D721Med (cell line): ENCODE measurements at regions not wholly inside any gene's neighbourhood (a gene's known extent, or its start where the extent isn't known, plus 50 kb on each side); places are given as distances from the start of the nearest gene placed in this dataset.

ENCODE experiments used
- DNase-seq: peaks from one replicate; pipeline ENCODE4 v3.0.0; 2011; ENCODE audit warnings: low spot score; ENCODE audit not compliant: insufficient read length
- FAIRE-seq: peaks from 2 replicates; lab custom pipeline; 2011; peaks lifted over from hg19 to GRCh38; lab: Jason Lieb, UNC
- CTCF ChIP-seq: IDR thresholded peaks from 2 replicates; pipeline ENCODE4 v1.5.1; 2012; ENCODE audit warnings: mild to moderate bottlenecking, control low read depth; ENCODE audit not compliant: insufficient read depth; ENCODE audit errors: missing control alignments

- no peak for TF ChIP-seq CTCF
- DNase-seq (no peak), FAIRE-seq (no peak)
These were observed 626.5 kb upstream of the DPPA4 start for GRCh38 chr3:109963831-109964230.

- DNase-seq (no peak), FAIRE-seq (no peak)
- TF ChIP-seq CTCF = no peak
These were observed 636.4 kb upstream of the DPPA4 start for GRCh38 chr3:109973733-109974132.

GRCh38 chr3:109977897-109978296 lies 640.6 kb upstream of the DPPA4 start:
- FAIRE-seq (no peak), DNase-seq (no peak)
- TF ChIP-seq CTCF = no peak

GRCh38 chr3:109982201-109982600 lies 644.9 kb upstream of the DPPA4 start:
- TF ChIP-seq CTCF = no peak
- no peak for FAIRE-seq

GRCh38 chr3:109984976-109985375 lies 647.6 kb upstream of the DPPA4 start:
- FAIRE-seq (no peak), DNase-seq (no peak)
- TF ChIP-seq CTCF = no peak

More at GRCh38 chr3:109982201-109982600, 644.9 kb upstream of the DPPA4 start:
- DNase-seq = no peak

- TF ChIP-seq CTCF = no peak
- DNase-seq (no peak), FAIRE-seq (no peak)
These were observed 648.7 kb upstream of the DPPA4 start for GRCh38 chr3:109985943-109986555.

- DNase-seq (no peak), FAIRE-seq (no peak)
- no peak for TF ChIP-seq CTCF
These were observed 657.5 kb upstream of the DPPA4 start for GRCh38 chr3:109994853-109995252.
